Vagina (tissue), 2 donors: ENCODE measurements at regions not wholly inside any gene's neighbourhood (a gene's known extent, or its start where the extent isn't known, plus 50 kb on each side); places are given as distances from the start of the nearest gene placed in this dataset.
A peak's percentile ranks its signal among the peaks of the same experiment; 100 is the strongest.

ENCODE experiments used
- DNase-seq, 2 donors: peaks; one replicate each; pipeline ENCODE4 v3.0.0-alpha.2; 2017; ENCODE audit errors: extremely low spot score in 2 of 2
- H3K27ac ChIP-seq: fragments of 200-600 bp; sonication (generic); one replicate; pipeline ENCODE4 v1.5.1; 2019
- H3K27me3 ChIP-seq: fragments of 200-600 bp; sonication (generic); one replicate; pipeline ENCODE4 v1.5.1; 2019
- H3K36me3 ChIP-seq, 2 donors: fragments of 200-600 bp; sonication (generic); one replicate each; pipeline ENCODE4 v1.5.1; 2017 to 2019
- H3K4me1 ChIP-seq: fragments of 200-600 bp; sonication (generic); one replicate; pipeline ENCODE4 v1.5.1; 2019
- H3K4me3 ChIP-seq, 2 donors: fragments of 200-600 bp; sonication (generic); 1 replicate in 1 of 2; 2 replicates in 1 of 2; pipeline ENCODE4 v1.5.1; 2016 to 2019
- H3K9me3 ChIP-seq: fragments of 200-600 bp; sonication (generic); one replicate; pipeline ENCODE4 v1.5.1; 2019
- CTCF ChIP-seq, 3 experiments: fragments of 450-650 bp in 2 of 3; fragments of 200-600 bp in 1 of 3; sonication (generic) in 1 of 3; IDR thresholded peaks; one replicate each; pipeline ENCODE4 v1.5.1; 2017 to 2019; ENCODE audit warnings: antibody characterized with exemption in 3 of 3, mild to moderate bottlenecking in 2 of 3, moderate library complexity in 2 of 3
- POLR2A ChIP-seq, 2 donors: fragments of 450-650 bp; IDR thresholded peaks; one replicate each; pipeline ENCODE4 v1.6.1; 2017; ENCODE audit warnings: antibody characterized with exemption in 2 of 2, mild to moderate bottlenecking in 2 of 2, moderate library complexity in 2 of 2
- POLR2AphosphoS5 ChIP-seq, 2 donors: sonication (generic); formaldehyde crosslinking; IDR thresholded peaks; one replicate each; pipeline ENCODE4 v1.9.0; 2017; ENCODE audit warnings: antibody characterized with exemption in 2 of 2, mild to moderate bottlenecking in 2 of 2, low read depth in 1 of 2; ENCODE audit not compliant: insufficient read depth in 1 of 2
- intact Hi-C: fragments of 100-400 bp; cut with DNase I; formaldehyde crosslinking; loops from one replicate; pipeline ENCODE4 v1.15.1; 2023

GRCh38 chr2:41605914-41606313 lies 441.9 kb upstream of the PKDCC start:
- DNase-seq = no peak
- intact Hi-C loops = no loop called here
- Histone ChIP-seq H3K27ac (no peak overlapping the region), H3K27me3 (no peaks in the 10 kb centered on the region), H3K4me3 (no peak overlapping the region), H3K36me3 (no peaks in the 10 kb centered on the region), H3K4me1 (no peaks in the 10 kb centered on the region), H3K9me3 (no peaks in the 10 kb centered on the region)
- TF ChIP-seq POLR2AphosphoS5 (IDR thresholded peaks at IDR 0.05; ENCODE audit: insufficient read depth in 1 of 2, low read depth in 1 of 2) (no peak), POLR2A (IDR thresholded peaks at IDR 0.05) (no peak), CTCF (IDR thresholded peaks at IDR 0.05) (no peak)

GRCh38 chr2:41610501-41611190 lies 437.2 kb upstream of the PKDCC start:
- Histone ChIP-seq H3K27ac (peak overlapping the region; percentile 59), H3K36me3 (no peaks in the 10 kb centered on the region), H3K27me3 (no peaks in the 10 kb centered on the region), H3K9me3 (no peaks in the 10 kb centered on the region), H3K4me3 (no peak overlapping the region), H3K4me1 (no peaks in the 10 kb centered on the region)
- intact Hi-C loops = no loop called here
- DNase-seq = no peak
- TF ChIP-seq POLR2AphosphoS5 (IDR thresholded peaks at IDR 0.05; ENCODE audit: insufficient read depth in 1 of 2, low read depth in 1 of 2) = peak in 1 of 2 donors; percentile 19
- no peak for TF ChIP-seq CTCF (IDR thresholded peaks at IDR 0.05)
- TF ChIP-seq POLR2A (IDR thresholded peaks at IDR 0.05) = no peak

- no peak overlapping the region for H3K4me3 ChIP-seq
- intact Hi-C loops = no loop called here
- no peaks in the 10 kb centered on the region for H3K4me1 ChIP-seq
- H3K27me3 ChIP-seq = no peaks in the 10 kb centered on the region
- no peaks in the 10 kb centered on the region for H3K9me3 ChIP-seq
- no peak overlapping the region for H3K27ac ChIP-seq
- DNase-seq = no peak
- no peaks in the 10 kb centered on the region for H3K36me3 ChIP-seq
- TF ChIP-seq POLR2AphosphoS5 (IDR thresholded peaks at IDR 0.05; ENCODE audit: insufficient read depth in 1 of 2, low read depth in 1 of 2) (no peak), POLR2A (IDR thresholded peaks at IDR 0.05) (no peak), CTCF (IDR thresholded peaks at IDR 0.05) (no peak)
These were observed 429.1 kb upstream of the PKDCC start for GRCh38 chr2:41618754-41619153.

- no peaks in the 10 kb centered on the region for H3K27me3 ChIP-seq
- intact Hi-C loops = no loop called here
- H3K9me3 ChIP-seq = no peaks in the 10 kb centered on the region
- no peaks in the 10 kb centered on the region for H3K36me3 ChIP-seq
- H3K4me1 ChIP-seq = peaks cover 6% of the 10 kb centered on the region
- H3K4me3 ChIP-seq = no peak overlapping the region
- no peak overlapping the region for H3K27ac ChIP-seq
- TF ChIP-seq POLR2A (IDR thresholded peaks at IDR 0.05) (no peak), POLR2AphosphoS5 (IDR thresholded peaks at IDR 0.05; ENCODE audit: insufficient read depth in 1 of 2, low read depth in 1 of 2) (no peak), CTCF (IDR thresholded peaks at IDR 0.05) (no peak)
- no peak for DNase-seq
These were observed 426.7 kb upstream of the PKDCC start for GRCh38 chr2:41621095-41621494.

GRCh38 chr2:41621563-41621962 lies 426.3 kb upstream of the PKDCC start:
- intact Hi-C loops = no loop called here
- no peaks in the 10 kb centered on the region for H3K27me3 ChIP-seq
- no peaks in the 10 kb centered on the region for H3K9me3 ChIP-seq
- TF ChIP-seq POLR2AphosphoS5 (IDR thresholded peaks at IDR 0.05; ENCODE audit: insufficient read depth in 1 of 2, low read depth in 1 of 2) (no peak), POLR2A (IDR thresholded peaks at IDR 0.05) (no peak), CTCF (IDR thresholded peaks at IDR 0.05) (no peak)
- H3K36me3 ChIP-seq = no peaks in the 10 kb centered on the region
- no peak overlapping the region for H3K4me3 ChIP-seq
- no peak for DNase-seq
- H3K4me1 ChIP-seq = peaks cover 6% of the 10 kb centered on the region
- H3K27ac ChIP-seq = no peak overlapping the region
